HEK293T (cell line): ENCODE measurements at regions not wholly inside any gene's neighbourhood (a gene's known extent, or its start where the extent isn't known, plus 50 kb on each side); places are given as distances from the start of the nearest gene placed in this dataset.

ENCODE experiments used
- ARNT ChIP-seq: fragments of 450-650 bp; IDR thresholded peaks from 2 replicates; pipeline ENCODE4 v1.6.1; 2017; ENCODE audit warnings: mild to moderate bottlenecking
- FOXK2 ChIP-seq: fragments of 450-650 bp; IDR thresholded peaks from 2 replicates; pipeline ENCODE4 v1.6.1; 2016; ENCODE audit warnings: mild to moderate bottlenecking
- FOXM1 ChIP-seq: fragments of 450-650 bp; IDR thresholded peaks from 2 replicates; pipeline ENCODE4 v1.6.1; 2017; ENCODE audit warnings: mild to moderate bottlenecking, borderline replicate concordance
- NFRKB ChIP-seq: fragments of 450-650 bp; IDR thresholded peaks from 2 replicates; pipeline ENCODE4 v1.6.1; 2016; ENCODE audit warnings: mild to moderate bottlenecking, moderate library complexity
- SP1 ChIP-seq: fragments of 450-650 bp; IDR thresholded peaks from 2 replicates; pipeline ENCODE4 v1.6.1; 2017

DNA sequence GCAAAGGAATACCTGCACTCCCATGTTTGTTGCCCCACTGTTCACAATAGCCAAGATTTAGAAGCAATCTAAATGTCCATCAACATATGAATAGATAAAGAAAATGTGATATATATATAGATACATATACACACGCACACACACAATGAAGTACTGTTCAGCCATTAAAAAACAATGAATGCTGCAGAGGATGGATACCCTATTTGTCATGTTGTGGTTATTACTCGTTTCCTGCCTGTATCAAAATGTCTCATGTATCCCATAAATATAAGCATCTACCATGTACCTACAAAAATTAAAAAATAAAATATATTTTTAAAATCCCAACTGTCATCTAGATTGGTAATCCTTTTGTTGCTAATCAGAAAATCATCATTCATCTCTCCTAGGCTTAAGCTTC lies 634.8 kb upstream of the ADGRL2 start:
- TF ChIP-seq FOXK2 (no peak), FOXM1 (no peak), SP1 (no peak), NFRKB (no peak), ARNT (no peak)
